Urothelium cell line (cell line): ENCODE measurements at regions not wholly inside any gene's neighbourhood (a gene's known extent, or its start where the extent isn't known, plus 50 kb on each side); places are given as distances from the start of the nearest gene placed in this dataset.

ENCODE experiments used
- DNase-seq: peaks from one replicate; pipeline ENCODE4 v3.0.0; 2011; ENCODE audit warnings: low spot score, mixed read lengths
- FAIRE-seq: peaks from 2 replicates; lab custom pipeline; 2011; peaks lifted over from hg19 to GRCh38; lab: Jason Lieb, UNC

GRCh38 chr10:120270906-120271305 lies 186.1 kb upstream of the PLPP4 start:
- DNase-seq (no peak), FAIRE-seq (no peak)

- DNase-seq (no peak), FAIRE-seq (no peak)
Measured at GRCh38 chr10:120271696-120272095, 185.3 kb upstream of the PLPP4 start.

GRCh38 chr10:120272350-120272749 lies 184.7 kb upstream of the PLPP4 start:
- peak; percentile 97 for FAIRE-seq
- no peak for DNase-seq

- DNase-seq (no peak), FAIRE-seq (no peak)
Measured at GRCh38 chr10:120278069-120278468, 179.0 kb upstream of the PLPP4 start.

- DNase-seq, result no peak
- FAIRE-seq, result no peak
Measured at GRCh38 chr10:120279196-120279595, 177.8 kb upstream of the PLPP4 start.

GRCh38 chr10:120282421-120282820 lies 174.6 kb upstream of the PLPP4 start:
- DNase-seq (no peak), FAIRE-seq (no peak)

- no peak for DNase-seq
- FAIRE-seq, result no peak
Measured at GRCh38 chr10:120282846-120283492, 174.1 kb upstream of the PLPP4 start.

GRCh38 chr10:120285408-120285807 lies 171.6 kb upstream of the PLPP4 start:
- no peak for FAIRE-seq
- no peak for DNase-seq

GRCh38 chr10:120286280-120286679 lies 170.7 kb upstream of the PLPP4 start:
- DNase-seq (no peak), FAIRE-seq (no peak)

GRCh38 chr10:120300513-120300912 lies 156.5 kb upstream of the PLPP4 start:
- DNase-seq (no peak), FAIRE-seq (no peak)

- DNase-seq (no peak), FAIRE-seq (no peak)
Measured at GRCh38 chr10:120308589-120308988, 148.4 kb upstream of the PLPP4 start.

GRCh38 chr10:120313715-120314114 lies 143.3 kb upstream of the PLPP4 start:
- no peak for FAIRE-seq

GRCh38 chr10:120314442-120314841 lies 142.6 kb upstream of the PLPP4 start:
- no peak for FAIRE-seq
- no peak for DNase-seq

More at GRCh38 chr10:120313715-120314114, 143.3 kb upstream of the PLPP4 start:
- DNase-seq, result no peak

- DNase-seq, result no peak
- FAIRE-seq, result no peak
Measured at GRCh38 chr10:120318862-120319261, 138.2 kb upstream of the PLPP4 start.

GRCh38 chr10:120327675-120328074 lies 129.4 kb upstream of the PLPP4 start:
- DNase-seq (no peak), FAIRE-seq (no peak)

GRCh38 chr10:120328647-120329046 lies 128.4 kb upstream of the PLPP4 start:
- no peak for DNase-seq
- peak; percentile 56 for FAIRE-seq

- DNase-seq (no peak), FAIRE-seq (no peak)
Measured at GRCh38 chr10:120335553-120335952, 121.5 kb upstream of the PLPP4 start.

- FAIRE-seq, result no peak
- no peak for DNase-seq
Measured at GRCh38 chr10:120336306-120336910, 120.6 kb upstream of the PLPP4 start.

GRCh38 chr10:120336911-120337540 lies 120.0 kb upstream of the PLPP4 start:
- peak; percentile 36 for DNase-seq

GRCh38 chr10:120342115-120342714 lies 114.8 kb upstream of the PLPP4 start:
- DNase-seq (no peak), FAIRE-seq (no peak)

More at GRCh38 chr10:120336911-120337540, 120.0 kb upstream of the PLPP4 start:
- peak; percentile 9 for FAIRE-seq

GRCh38 chr10:120345186-120345585 lies 111.8 kb upstream of the PLPP4 start:
- FAIRE-seq (no peak), DNase-seq (no peak)

- FAIRE-seq (no peak), DNase-seq (no peak)
Measured at GRCh38 chr10:120347644-120348043, 109.4 kb upstream of the PLPP4 start.
